CD8-positive, alpha-beta memory T cell (primary cell): ENCODE measurements at regions not wholly inside any gene's neighbourhood (a gene's known extent, or its start where the extent isn't known, plus 50 kb on each side); places are given as distances from the start of the nearest gene placed in this dataset.

ENCODE experiments used
- CTCF ChIA-PET: fragments of 350-600 bp; sonication (Branson Sonifier 250); formaldehyde crosslinking; loops from one replicate; lab custom pipeline; 2021; ENCODE audit warnings: antibody characterized with exemption; lab: Charles Lee
- POLR2A ChIA-PET: fragments of 350-600 bp; sonication (Branson Sonifier 250); formaldehyde crosslinking; loops from one replicate; lab custom pipeline; 2021; ENCODE audit warnings: antibody characterized with exemption; lab: Charles Lee
- DNase-seq, 5 donors: peaks; one replicate each; pipeline versions ENCODE4 v3.0.0 to v3.0.0-alpha.2; 2020 to 2022; ENCODE audit warnings: mixed read lengths in 1 of 5
- H3K27ac ChIP-seq: one replicate; pipeline ENCODE4 v1.7.0; 2013; ENCODE audit warnings: low read depth, mild to moderate bottlenecking, low read length, moderate library complexity
- H3K27me3 ChIP-seq: 2 replicates; pipeline ENCODE4 v1.7.0; 2013; ENCODE audit warnings: low read length, mild to moderate bottlenecking; ENCODE audit not compliant: insufficient read depth, poor library complexity, severe bottlenecking
- H3K36me3 ChIP-seq: 2 replicates; pipeline ENCODE4 v1.7.0; 2013; ENCODE audit warnings: mild to moderate bottlenecking, low read length, moderate library complexity; ENCODE audit not compliant: insufficient read depth
- H3K4me1 ChIP-seq: 2 replicates; pipeline ENCODE4 v1.7.0; 2013; ENCODE audit warnings: mild to moderate bottlenecking, low read length, moderate library complexity; ENCODE audit not compliant: insufficient read depth
- H3K4me3 ChIP-seq: 2 replicates; pipeline ENCODE4 v1.7.0; 2013; ENCODE audit warnings: mild to moderate bottlenecking, low read length
- H3K9me3 ChIP-seq: 2 replicates; pipeline ENCODE4 v1.7.0; 2013; ENCODE audit warnings: mild to moderate bottlenecking, low read length
- H3K27ac Mint-ChIP-seq, 8 donors: one replicate each; pipeline ENCODE4 v1.8.0; 2020 to 2021; ENCODE audit warnings: mixed read lengths in 8 of 8, mild to moderate bottlenecking in 6 of 8, inconsistent platforms in 3 of 8, moderate library complexity in 3 of 8
- H3K27me3 Mint-ChIP-seq, 2 donors: one replicate each; pipeline ENCODE4 v1.8.0; 2020 to 2021; ENCODE audit warnings: mixed read lengths in 2 of 2, mild to moderate bottlenecking in 1 of 2, moderate library complexity in 1 of 2
- H3K36me3 Mint-ChIP-seq, 3 donors: one replicate each; pipeline ENCODE4 v1.8.0; 2020 to 2021; ENCODE audit warnings: mixed read lengths in 3 of 3, inconsistent platforms in 1 of 3, mild to moderate bottlenecking in 1 of 3
- H3K4me1 Mint-ChIP-seq, 3 donors: one replicate each; pipeline ENCODE4 v1.8.0; 2020 to 2021; ENCODE audit warnings: mixed read lengths in 3 of 3, inconsistent platforms in 1 of 3, mild to moderate bottlenecking in 1 of 3
- H3K4me3 Mint-ChIP-seq, 7 donors: one replicate each; pipeline ENCODE4 v1.8.0; 2020 to 2021; ENCODE audit warnings: mixed read lengths in 7 of 7, mild to moderate bottlenecking in 6 of 7, moderate library complexity in 4 of 7, inconsistent platforms in 2 of 7
- H3K9me3 Mint-ChIP-seq, 5 donors: one replicate each; pipeline ENCODE4 v1.8.0; 2020 to 2022; ENCODE audit warnings: mixed read lengths in 5 of 5, mild to moderate bottlenecking in 3 of 5, moderate library complexity in 2 of 5, inconsistent platforms in 1 of 5

DNA sequence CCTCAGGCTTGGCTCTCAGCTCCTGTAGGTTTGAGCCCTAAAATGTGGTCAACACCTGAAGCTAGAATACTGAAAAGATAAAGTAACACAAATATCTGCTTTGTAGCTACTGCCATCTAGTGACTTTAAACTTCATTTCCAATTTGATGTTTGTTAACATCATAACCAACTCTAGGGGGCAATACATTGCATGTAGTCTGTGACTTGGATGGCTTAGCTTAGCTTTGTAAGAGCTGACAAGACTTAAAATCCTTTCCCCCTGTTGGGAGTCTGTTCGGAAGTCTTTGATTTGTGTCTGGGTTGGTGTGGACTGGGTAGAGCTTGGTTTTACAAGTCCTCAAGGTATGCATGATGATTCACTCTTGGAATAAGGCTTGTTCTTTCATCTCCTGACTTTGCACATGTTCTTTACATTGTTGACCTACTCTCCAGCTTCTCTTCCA, 51.7 kb downstream of the SCN11A start:
- H3K36me3 Mint-ChIP-seq = no peaks in the 10 kb centered on the region
- no peaks in the 10 kb centered on the region for H3K4me1 ChIP-seq
- DNase-seq = peak in 2 of 5 donors; percentile 13 to 30
- peaks cover 5 to 34% of the 10 kb centered on the region in 2 donors for H3K27me3 Mint-ChIP-seq
- CTCF ChIA-PET = interaction anchor here (0.9 to 2.1 kb wide), 11 partner anchors 9 to 508 kb away, joined by 3 to 7 read pairs (median 5); partner anchors contain the start of gene EXOG
- no peaks in the 10 kb centered on the region for H3K27me3 ChIP-seq
- no peak overlapping the region for H3K4me3 ChIP-seq
- H3K4me3 Mint-ChIP-seq = no peak overlapping the region
- H3K27ac ChIP-seq = no peak overlapping the region
- no peaks in the 10 kb centered on the region for H3K36me3 ChIP-seq
- H3K27ac Mint-ChIP-seq = no peak overlapping the region
- no peaks in the 10 kb centered on the region for H3K4me1 Mint-ChIP-seq
- H3K9me3 ChIP-seq = no peaks in the 10 kb centered on the region
- H3K9me3 Mint-ChIP-seq = no peaks in the 10 kb centered on the region
- POLR2A ChIA-PET = no interaction called here

DNA sequence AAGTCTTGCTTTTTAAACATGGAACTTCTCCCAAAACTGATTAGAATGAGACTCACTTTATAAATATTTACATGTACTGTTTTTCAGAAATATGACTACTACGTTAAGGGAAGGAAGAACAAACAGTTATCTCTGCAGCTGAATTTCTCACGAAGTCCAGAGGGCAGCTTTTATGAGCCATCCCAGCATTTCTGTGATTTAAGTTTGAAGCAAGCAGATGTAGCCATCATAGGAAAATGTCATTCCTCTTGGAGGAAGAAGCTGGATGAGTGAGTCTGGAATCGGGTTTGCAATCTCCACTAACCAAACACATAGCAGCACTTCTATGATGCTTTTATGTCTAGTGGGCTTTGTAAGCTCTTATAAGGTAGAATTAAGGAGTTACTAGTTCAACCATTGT, 53.7 kb downstream of the SCN11A start:
- Mint-ChIP-seq H3K36me3 (no peaks in the 10 kb centered on the region), H3K27ac (no peak overlapping the region), H3K9me3 (no peaks in the 10 kb centered on the region), H3K4me1 (no peaks in the 10 kb centered on the region), H3K27me3 (peaks cover 2 to 34% of the 10 kb centered on the region in 2 donors), H3K4me3 (no peak overlapping the region)
- DNase-seq = no peak
- no peaks in the 10 kb centered on the region for H3K4me1 ChIP-seq
- H3K4me3 ChIP-seq = no peak overlapping the region
- no peaks in the 10 kb centered on the region for H3K9me3 ChIP-seq
- no peaks in the 10 kb centered on the region for H3K27me3 ChIP-seq
- POLR2A ChIA-PET = no interaction called here
- H3K27ac ChIP-seq = no peak overlapping the region
- H3K36me3 ChIP-seq = no peaks in the 10 kb centered on the region
- CTCF ChIA-PET = no interaction called here

DNA sequence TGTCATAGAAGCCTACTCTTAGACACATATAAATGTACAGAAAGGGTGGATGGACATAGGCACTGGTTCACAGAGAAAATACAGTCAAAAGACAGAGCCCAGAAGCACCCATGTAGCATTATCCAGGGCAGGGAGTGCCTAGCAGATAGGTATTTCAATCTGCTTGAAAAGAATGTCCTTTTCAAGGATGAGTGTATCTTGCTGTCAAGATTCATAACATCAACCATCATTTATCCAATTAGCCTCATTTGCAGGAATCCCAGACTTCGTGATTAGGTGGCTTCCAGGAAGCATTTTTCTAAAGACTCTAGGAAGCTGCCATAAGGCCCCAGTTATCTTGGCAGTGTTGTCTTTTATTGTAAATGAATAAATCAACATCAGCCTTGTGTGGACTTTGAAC, 55.6 kb downstream of the SCN11A start:
- H3K4me3 Mint-ChIP-seq = no peak overlapping the region
- Histone ChIP-seq H3K4me1 (no peaks in the 10 kb centered on the region), H3K36me3 (no peaks in the 10 kb centered on the region), H3K9me3 (no peaks in the 10 kb centered on the region), H3K4me3 (no peak overlapping the region), H3K27me3 (no peaks in the 10 kb centered on the region), H3K27ac (no peak overlapping the region)
- no peaks in the 10 kb centered on the region for H3K36me3 Mint-ChIP-seq
- DNase-seq = no peak
- no peak overlapping the region for H3K27ac Mint-ChIP-seq
- H3K4me1 Mint-ChIP-seq = no peaks in the 10 kb centered on the region
- CTCF ChIA-PET = no interaction called here
- POLR2A ChIA-PET = no interaction called here
- H3K9me3 Mint-ChIP-seq = no peaks in the 10 kb centered on the region
- peaks cover 2 to 41% of the 10 kb centered on the region in 2 donors for H3K27me3 Mint-ChIP-seq

DNA sequence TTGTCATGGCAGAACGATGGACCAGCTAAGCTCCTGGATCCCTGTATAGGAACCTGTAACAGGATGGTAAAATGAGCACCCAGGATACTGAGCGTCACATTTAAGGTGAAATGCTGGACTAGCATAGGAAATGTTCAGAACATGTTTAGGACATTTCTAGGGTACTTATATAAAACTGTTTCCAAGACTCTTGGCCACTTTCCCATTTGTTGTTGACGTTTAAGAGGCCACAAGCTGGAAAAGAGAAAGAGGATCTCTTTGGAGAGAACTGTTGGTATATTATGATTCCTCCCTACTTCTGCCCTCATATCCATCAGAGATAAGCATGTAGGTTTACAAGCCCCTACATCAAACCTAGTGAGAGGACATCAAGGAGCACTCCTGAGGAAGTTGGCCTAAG, 57.5 kb downstream of the SCN11A start:
- Mint-ChIP-seq H3K4me3 (no peak overlapping the region), H3K36me3 (no peaks in the 10 kb centered on the region), H3K9me3 (no peaks in the 10 kb centered on the region), H3K27me3 (peaks cover 4 to 57% of the 10 kb centered on the region in 2 donors), H3K4me1 (no peaks in the 10 kb centered on the region), H3K27ac (no peak overlapping the region)
- ChIA-PET CTCF (interaction anchor here (0.9 kb wide), 1 partner anchor 16 kb away, joined by 3 read pairs; no protein-coding TSS in a partner anchor), POLR2A (no interaction called here)
- peaks cover 3% of the 10 kb centered on the region for H3K27me3 ChIP-seq
- H3K9me3 ChIP-seq = no peaks in the 10 kb centered on the region
- no peak overlapping the region for H3K27ac ChIP-seq
- no peaks in the 10 kb centered on the region for H3K4me1 ChIP-seq
- H3K36me3 ChIP-seq = no peaks in the 10 kb centered on the region
- H3K4me3 ChIP-seq = no peak overlapping the region
- DNase-seq = no peak

DNA sequence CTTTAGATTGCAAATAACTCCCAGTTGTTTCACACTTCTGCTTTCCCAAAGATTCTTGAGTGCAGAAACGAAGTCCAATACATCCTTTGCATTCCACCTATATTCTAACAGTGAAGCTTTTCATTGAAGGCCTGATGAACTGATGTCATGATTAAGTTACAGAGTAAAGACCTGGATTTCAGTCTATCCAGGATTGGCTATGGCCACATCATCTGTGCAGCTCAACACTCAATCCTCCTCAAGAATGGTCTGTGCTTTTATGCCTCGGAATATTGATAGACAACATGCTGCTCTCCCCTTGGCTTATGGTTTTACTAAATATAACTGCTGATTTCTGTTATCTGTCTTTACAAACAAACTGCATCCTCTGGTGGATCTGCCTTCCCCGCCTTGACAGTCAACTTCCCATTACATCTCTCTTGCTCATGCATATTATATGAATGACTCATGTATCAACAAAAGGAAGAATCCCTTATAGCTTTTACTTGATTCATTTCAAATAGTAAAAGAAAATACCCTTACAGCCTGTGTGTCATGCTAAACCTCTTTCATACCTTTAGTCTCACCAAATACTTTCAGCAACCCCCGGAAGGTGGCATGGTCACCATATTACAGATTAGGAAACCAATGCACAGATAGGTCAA, 59.5 kb downstream of the SCN11A start:
- Histone ChIP-seq H3K36me3 (no peaks in the 10 kb centered on the region), H3K4me3 (no peak overlapping the region), H3K4me1 (no peaks in the 10 kb centered on the region), H3K9me3 (no peaks in the 10 kb centered on the region), H3K27ac (no peak overlapping the region), H3K27me3 (peaks cover 4% of the 10 kb centered on the region)
- Mint-ChIP-seq H3K4me1 (no peaks in the 10 kb centered on the region), H3K9me3 (no peaks in the 10 kb centered on the region), H3K27me3 (peaks cover 4 to 67% of the 10 kb centered on the region in 2 donors), H3K36me3 (no peaks in the 10 kb centered on the region), H3K27ac (no peak overlapping the region), H3K4me3 (no peak overlapping the region)
- CTCF ChIA-PET = no interaction called here
- DNase-seq = no peak
- POLR2A ChIA-PET = no interaction called here

DNA sequence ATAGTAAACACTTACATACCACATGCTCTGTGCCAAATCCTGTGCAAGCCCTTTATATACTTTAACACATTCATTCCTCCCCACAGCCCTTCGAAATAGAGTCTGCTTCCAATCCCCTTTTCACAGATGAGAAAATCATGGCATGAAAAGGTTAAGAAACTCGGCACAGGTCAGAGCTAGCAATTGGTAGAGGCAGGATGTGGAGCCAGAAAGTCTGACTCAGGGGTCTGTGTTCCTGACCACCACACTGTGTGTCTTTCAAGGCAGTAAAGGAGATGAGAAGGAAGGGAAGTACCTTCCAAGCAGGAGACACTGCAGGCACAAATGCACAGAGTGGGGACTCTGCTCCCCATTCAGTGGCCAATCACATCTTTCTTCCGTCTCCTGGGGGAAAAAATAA, 61.1 kb downstream of the SCN11A start:
- Histone ChIP-seq H3K4me1 (no peaks in the 10 kb centered on the region), H3K4me3 (no peak overlapping the region), H3K9me3 (no peaks in the 10 kb centered on the region), H3K27me3 (peaks cover 4% of the 10 kb centered on the region), H3K36me3 (no peaks in the 10 kb centered on the region), H3K27ac (no peak overlapping the region)
- Mint-ChIP-seq H3K27me3 (peaks cover 4 to 55% of the 10 kb centered on the region in 2 donors), H3K9me3 (no peaks in the 10 kb centered on the region), H3K4me1 (no peaks in the 10 kb centered on the region), H3K4me3 (no peak overlapping the region), H3K36me3 (no peaks in the 10 kb centered on the region), H3K27ac (no peak overlapping the region)
- ChIA-PET POLR2A (no interaction called here), CTCF (no interaction called here)
- DNase-seq = no peak

DNA sequence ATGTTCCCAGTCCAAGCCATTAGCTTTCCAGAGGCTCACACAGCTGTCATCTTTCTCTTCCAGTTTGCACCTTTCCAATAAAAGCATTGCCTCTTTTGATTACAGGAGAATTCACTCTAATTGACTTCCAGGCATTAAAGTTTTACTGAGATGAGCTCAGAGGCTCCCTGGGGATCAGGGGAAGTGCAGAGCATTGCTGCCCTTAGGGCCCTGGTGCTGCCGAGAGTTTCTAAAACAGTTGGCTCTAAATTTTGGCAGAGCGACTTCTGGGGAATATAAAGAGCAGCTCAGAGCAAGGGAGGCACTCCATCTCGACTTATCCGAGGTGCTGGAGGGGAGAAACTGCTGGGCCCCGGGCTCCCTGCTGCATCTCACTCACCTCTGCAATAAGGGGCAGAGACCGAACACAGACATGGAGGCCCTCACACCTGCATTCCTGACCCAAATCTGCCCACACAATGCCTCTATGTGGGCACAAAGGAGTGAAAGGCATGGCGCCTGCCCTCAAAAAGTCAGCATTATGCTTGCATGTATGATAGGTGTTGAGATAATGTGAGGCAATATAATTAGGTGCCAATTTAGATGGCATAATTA, 61.7 kb downstream of the SCN11A start:
- Histone ChIP-seq H3K9me3 (no peaks in the 10 kb centered on the region), H3K27me3 (peaks cover 4% of the 10 kb centered on the region), H3K36me3 (no peaks in the 10 kb centered on the region), H3K27ac (no peak overlapping the region), H3K4me1 (no peaks in the 10 kb centered on the region), H3K4me3 (no peak overlapping the region)
- ChIA-PET CTCF (no interaction called here), POLR2A (no interaction called here)
- H3K36me3 Mint-ChIP-seq = no peaks in the 10 kb centered on the region
- no peak for DNase-seq
- H3K4me3 Mint-ChIP-seq = no peak overlapping the region
- no peaks in the 10 kb centered on the region for H3K9me3 Mint-ChIP-seq
- H3K27me3 Mint-ChIP-seq = peaks cover 4 to 52% of the 10 kb centered on the region in 2 donors
- H3K4me1 Mint-ChIP-seq = no peaks in the 10 kb centered on the region
- no peak overlapping the region for H3K27ac Mint-ChIP-seq

DNA sequence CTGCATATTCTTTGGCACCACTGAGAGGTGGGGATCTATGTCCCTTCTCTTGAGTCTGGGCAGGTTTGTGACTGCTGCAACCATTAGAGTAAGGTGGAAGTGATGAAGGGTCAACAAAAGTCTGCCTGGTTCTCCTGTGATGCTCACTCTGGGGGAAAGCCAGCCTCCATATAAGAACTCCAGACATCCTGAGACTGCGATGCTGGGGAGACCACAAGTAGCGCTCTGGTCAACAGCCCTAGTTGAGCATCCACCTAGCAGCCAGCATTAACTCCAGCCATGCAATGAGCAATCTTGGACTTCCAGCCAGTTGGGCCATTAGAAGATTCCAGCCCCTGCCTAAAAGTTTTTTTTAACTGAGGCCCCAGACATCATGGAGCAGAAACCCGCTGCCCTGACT, 62.8 kb downstream of the SCN11A start:
- H3K36me3 ChIP-seq = no peaks in the 10 kb centered on the region
- Mint-ChIP-seq H3K27ac (no peak overlapping the region), H3K36me3 (no peaks in the 10 kb centered on the region), H3K4me3 (no peak overlapping the region), H3K4me1 (no peaks in the 10 kb centered on the region), H3K27me3 (peaks cover 4 to 54% of the 10 kb centered on the region in 2 donors), H3K9me3 (no peaks in the 10 kb centered on the region)
- DNase-seq = no peak
- no peak overlapping the region for H3K27ac ChIP-seq
- POLR2A ChIA-PET = no interaction called here
- H3K9me3 ChIP-seq = no peaks in the 10 kb centered on the region
- H3K4me1 ChIP-seq = no peaks in the 10 kb centered on the region
- CTCF ChIA-PET = no interaction called here
- no peak overlapping the region for H3K4me3 ChIP-seq
- peaks cover 4% of the 10 kb centered on the region for H3K27me3 ChIP-seq
